HG02981 (cell line): ENCODE measurements at regions not wholly inside any gene's neighbourhood (a gene's known extent, or its start where the extent isn't known, plus 50 kb on each side); places are given as distances from the start of the nearest gene placed in this dataset.

ENCODE experiments used
- ATAC-seq: cut with Tn5 transposase; IDR thresholded peaks from one replicate; pipeline ENCODE4 v1.9.1; 2021; ENCODE audit warnings: mild to moderate bottlenecking, moderate library complexity; ENCODE audit not compliant: unreplicated experiment

- ATAC-seq = peak; percentile 60
Measured at GRCh38 chr7:136339464-136339863, 362.3 kb upstream of the MTPN start.

- ATAC-seq = no peak
Measured at GRCh38 chr7:136336932-136337331, 359.8 kb upstream of the MTPN start.

GRCh38 chr7:136333636-136334035 lies 356.5 kb upstream of the MTPN start:
- ATAC-seq = no peak

- no peak for ATAC-seq
Measured at GRCh38 chr7:136326045-136326609, 349.0 kb upstream of the MTPN start.

- no peak for ATAC-seq
Measured at GRCh38 chr7:136325578-136325977, 348.4 kb upstream of the MTPN start.

GRCh38 chr7:136325027-136325426 lies 347.9 kb upstream of the MTPN start:
- ATAC-seq = no peak

- no peak for ATAC-seq
Measured at GRCh38 chr7:136324073-136324704, 347.0 kb upstream of the MTPN start.

- ATAC-seq = no peak
Measured at GRCh38 chr7:136312592-136312991, 335.4 kb upstream of the MTPN start.

GRCh38 chr7:136309407-136309806 lies 332.2 kb upstream of the MTPN start:
- ATAC-seq = no peak

- no peak for ATAC-seq
Measured at GRCh38 chr7:136308230-136308629, 331.1 kb upstream of the MTPN start.

- no peak for ATAC-seq
Measured at GRCh38 chr7:136303162-136303561, 326.0 kb upstream of the MTPN start.

- no peak for ATAC-seq
Measured at GRCh38 chr7:136302049-136302448, 324.9 kb upstream of the MTPN start.

GRCh38 chr7:136294977-136295376 lies 317.8 kb upstream of the MTPN start:
- no peak for ATAC-seq

- no peak for ATAC-seq
Measured at GRCh38 chr7:136293841-136294391, 316.8 kb upstream of the MTPN start.

- peak; percentile 62 for ATAC-seq
Measured at GRCh38 chr7:136293272-136293671, 316.1 kb upstream of the MTPN start.

- ATAC-seq = no peak
Measured at GRCh38 chr7:136292365-136292764, 315.2 kb upstream of the MTPN start.

- ATAC-seq = no peak
Measured at GRCh38 chr7:136290351-136290750, 313.2 kb upstream of the MTPN start.

- no peak for ATAC-seq
Measured at GRCh38 chr7:136278057-136278456, 300.9 kb upstream of the MTPN start.

- ATAC-seq = no peak
Measured at GRCh38 chr7:136275794-136276193, 298.6 kb upstream of the MTPN start.

GRCh38 chr7:136274636-136275345 lies 297.6 kb upstream of the MTPN start:
- no peak for ATAC-seq

- ATAC-seq = no peak
Measured at GRCh38 chr7:136272934-136273333, 295.8 kb upstream of the MTPN start.

GRCh38 chr7:136267822-136268221 lies 290.7 kb upstream of the MTPN start:
- ATAC-seq = no peak
